Caco-2 (cell line): ENCODE measurements at regions not wholly inside any gene's neighbourhood (a gene's known extent, or its start where the extent isn't known, plus 50 kb on each side); places are given as distances from the start of the nearest gene placed in this dataset.
A peak's percentile ranks its signal among the peaks of the same experiment; 100 is the strongest.

Experiments used
- BruUV-seq: library from RNA; stranded (reverse); fragments of 400-500 nt; replicated peaks from 2 replicates; lab custom pipeline; 2021; lab: Mats Ljungman, UMichigan
- CTCF ChIA-PET: fragments of 300-600 bp; sonication (Branson Sonifier 250); formaldehyde crosslinking; loops from one replicate; lab custom pipeline; 2022; ENCODE audit warnings: antibody characterized with exemption; lab: Charles Lee
- POLR2A ChIA-PET: fragments of 300-600 bp; sonication (Branson Sonifier 250); formaldehyde crosslinking; loops from one replicate; lab custom pipeline; 2022; ENCODE audit warnings: antibody characterized with exemption; lab: Charles Lee
- DNase-seq, 2 experiments: peaks; one replicate each; pipeline versions ENCODE4 v3.0.0 to v3.0.0-alpha.2; 2020 to 2022
- H3K27me3 ChIP-seq: replicated peaks from 2 replicates; pipeline ENCODE4 v1.6.0; 2011; ENCODE audit warnings: low read length; ENCODE audit not compliant: control insufficient read depth, insufficient read depth
- H3K36me3 ChIP-seq: 2 replicates; pipeline ENCODE4 v1.5.1; 2011; ENCODE audit warnings: low read length; ENCODE audit not compliant: control insufficient read depth, insufficient read depth
- H3K4me1 ChIP-seq: fragments of 250-450 bp; sonication (Bioruptor Pico); 2 replicates; pipeline ENCODE4 v1.5.1; 2020; ENCODE audit warnings: mild to moderate bottlenecking
- H3K4me3 ChIP-seq: 2 replicates; pipeline ENCODE4 v1.5.1; 2011; ENCODE audit warnings: low read depth, mild to moderate bottlenecking, control low read depth, low read length
- H3K9me3 ChIP-seq: fragments of 250-450 bp; sonication (Bioruptor Pico); 2 replicates; pipeline ENCODE4 v1.5.1; 2020; ENCODE audit warnings: mild to moderate bottlenecking, moderate library complexity
- H3K27ac Mint-ChIP-seq: one replicate; pipeline ENCODE4 v1.8.0; 2022; ENCODE audit warnings: mixed read lengths; ENCODE audit not compliant: unreplicated experiment
- H3K27me3 Mint-ChIP-seq: one replicate; pipeline ENCODE4 v1.8.0; 2022; ENCODE audit warnings: mixed read lengths; ENCODE audit not compliant: insufficient read depth, unreplicated experiment
- H3K36me3 Mint-ChIP-seq: one replicate; pipeline ENCODE4 v1.8.0; 2022; ENCODE audit warnings: mild to moderate bottlenecking, mixed read lengths; ENCODE audit not compliant: insufficient read depth, unreplicated experiment
- H3K4me1 Mint-ChIP-seq: one replicate; pipeline ENCODE4 v1.8.0; 2022; ENCODE audit warnings: low read depth, mixed read lengths; ENCODE audit not compliant: unreplicated experiment
- H3K4me3 Mint-ChIP-seq: one replicate; pipeline ENCODE4 v1.8.0; 2022; ENCODE audit warnings: mild to moderate bottlenecking, moderate library complexity, mixed read lengths; ENCODE audit not compliant: unreplicated experiment
- H3K9me3 Mint-ChIP-seq: one replicate; pipeline ENCODE4 v1.8.0; 2022; ENCODE audit warnings: mixed read lengths; ENCODE audit not compliant: unreplicated experiment
- CTCF ChIP-seq, 2 experiments: fragments of 200-600 bp in 1 of 2; IDR thresholded peaks; 1 replicate in 1 of 2; 2 replicates in 1 of 2; pipeline versions ENCODE4 v1.5.1 to v1.8.0; 2011 to 2022; ENCODE audit warnings: antibody characterized with exemption in 1 of 2, control low read depth in 1 of 2, inconsistent platforms in 1 of 2, low read depth in 1 of 2, low read length in 1 of 2, mild to moderate bottlenecking in 1 of 2, moderate library complexity in 1 of 2; ENCODE audit not compliant: insufficient read depth in 1 of 2, severe bottlenecking in 1 of 2, unreplicated experiment in 1 of 2
- intact Hi-C: fragments of 100-400 bp; cut with micrococcal nuclease; formaldehyde crosslinking; loops from one replicate; pipeline ENCODE4 v1.10.0; 2022; ENCODE audit not compliant: unreplicated experiment

DNA sequence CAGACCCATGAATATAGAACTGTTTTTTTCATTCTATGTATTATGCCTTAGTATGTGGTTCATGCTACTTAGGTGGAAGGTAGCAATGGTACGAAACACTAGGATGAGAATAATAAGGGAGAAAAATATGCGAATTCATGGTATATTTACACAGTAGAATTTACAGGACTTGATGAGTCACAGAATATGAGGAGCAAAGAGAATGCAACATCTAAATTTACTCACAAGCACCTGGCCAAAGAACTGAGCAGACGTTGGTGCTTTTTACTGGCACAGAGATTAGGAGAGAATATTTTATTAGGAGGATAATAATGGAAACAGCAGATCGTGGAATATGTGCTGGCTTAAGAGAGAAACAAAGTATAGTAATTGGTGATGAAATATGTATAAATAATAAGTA lies 785.4 kb upstream of the ROBO1 start:
- H3K4me3 Mint-ChIP-seq, result no peak overlapping the region
- ChIA-PET CTCF (no interaction called here), POLR2A (no interaction called here)
- Histone ChIP-seq H3K36me3 (no peaks in the 10 kb centered on the region), H3K4me1 (0 out of 2 replicates have a peak, but pooled peaks cover 6% of the 10 kb centered on the region), H3K4me3 (no peak overlapping the region), H3K9me3 (no peaks in the 10 kb centered on the region), H3K27me3 (no peaks in the 10 kb centered on the region)
- DNase-seq, result no peak
- H3K27me3 Mint-ChIP-seq, result no peaks in the 10 kb centered on the region
- no TSS peak for BruUV-seq
- intact Hi-C loops, result no loop called here
- no peaks in the 10 kb centered on the region for H3K36me3 Mint-ChIP-seq
- H3K27ac Mint-ChIP-seq, result no peak overlapping the region
- no peaks in the 10 kb centered on the region for H3K9me3 Mint-ChIP-seq
- no peak for TF ChIP-seq CTCF (IDR thresholded peaks at IDR 0.05; ENCODE audit: insufficient read depth in 1 of 2, low read depth in 1 of 2, low read length in 1 of 2, severe bottlenecking in 1 of 2, unreplicated experiment in 1 of 2)
- peaks cover 6% of the 10 kb centered on the region for H3K4me1 Mint-ChIP-seq

GRCh38 chr3:80550174-80550573 lies 782.4 kb upstream of the ROBO1 start:
- TF ChIP-seq CTCF (IDR thresholded peaks at IDR 0.05; ENCODE audit: insufficient read depth in 1 of 2, low read depth in 1 of 2, low read length in 1 of 2, severe bottlenecking in 1 of 2, unreplicated experiment in 1 of 2), result no peak
- no peak for DNase-seq
- Mint-ChIP-seq H3K36me3 (no peaks in the 10 kb centered on the region), H3K9me3 (no peaks in the 10 kb centered on the region), H3K4me1 (peaks cover 6% of the 10 kb centered on the region), H3K27ac (no peak overlapping the region), H3K4me3 (no peak overlapping the region), H3K27me3 (no peaks in the 10 kb centered on the region)
- no peak overlapping the region for H3K4me3 ChIP-seq
- H3K4me1 ChIP-seq, result 0 out of 2 replicates have a peak, but pooled peaks cover 6% of the 10 kb centered on the region
- no peaks in the 10 kb centered on the region for H3K36me3 ChIP-seq
- no peaks in the 10 kb centered on the region for H3K27me3 ChIP-seq
- ChIA-PET CTCF (no interaction called here), POLR2A (no interaction called here)
- intact Hi-C loops, result no loop called here
- H3K9me3 ChIP-seq, result no peaks in the 10 kb centered on the region
- no TSS peak for BruUV-seq

DNA sequence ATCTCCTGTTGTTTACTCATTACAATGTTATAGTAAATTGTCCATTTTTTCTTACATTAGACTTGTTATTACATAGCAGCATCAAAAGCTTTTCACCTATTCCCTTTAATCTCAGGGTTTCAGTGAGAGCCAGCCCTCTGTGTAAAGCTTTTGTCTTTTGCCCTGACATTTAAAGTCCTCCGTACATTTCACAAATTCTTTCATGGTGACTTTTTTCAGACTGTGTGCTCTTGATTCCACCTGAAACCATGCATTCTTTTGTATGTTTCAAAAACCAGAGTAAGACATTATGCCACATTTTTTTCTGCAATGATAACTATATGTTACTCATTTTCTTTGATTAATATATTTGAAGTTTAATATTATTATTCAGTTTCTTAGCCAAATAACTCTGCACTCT lies 781.4 kb upstream of the ROBO1 start:
- 0 out of 2 replicates have a peak, but pooled peaks cover 6% of the 10 kb centered on the region for H3K4me1 ChIP-seq
- TF ChIP-seq CTCF (IDR thresholded peaks at IDR 0.05; ENCODE audit: insufficient read depth in 1 of 2, low read depth in 1 of 2, low read length in 1 of 2, severe bottlenecking in 1 of 2, unreplicated experiment in 1 of 2), result no peak
- Mint-ChIP-seq H3K27me3 (no peaks in the 10 kb centered on the region), H3K36me3 (no peaks in the 10 kb centered on the region), H3K9me3 (no peaks in the 10 kb centered on the region), H3K27ac (no peak overlapping the region), H3K4me3 (peak overlapping the region; percentile 12), H3K4me1 (peaks cover 6% of the 10 kb centered on the region)
- H3K4me3 ChIP-seq, result no peak overlapping the region
- ChIA-PET CTCF (no interaction called here), POLR2A (no interaction called here)
- no peaks in the 10 kb centered on the region for H3K36me3 ChIP-seq
- BruUV-seq, result no TSS peak
- intact Hi-C loops, result no loop called here
- peak in 1 of 2 experiments; percentile 13 for DNase-seq
- no peaks in the 10 kb centered on the region for H3K27me3 ChIP-seq
- H3K9me3 ChIP-seq, result no peaks in the 10 kb centered on the region
